HUES64 (cell line): ENCODE measurements at regions not wholly inside any gene's neighbourhood (a gene's known extent, or its start where the extent isn't known, plus 50 kb on each side); places are given as distances from the start of the nearest gene placed in this dataset.
"Not testable (repeated sequence)": the region's sequence is repeated elsewhere in the genome, so short reads cannot be mapped to it uniquely, and the experiment has no call there.

ENCODE experiments used
- H3K27ac ChIP-seq: 2 replicates; pipeline ENCODE4 v1.7.0; 2013; ENCODE audit warnings: low read depth, low read length, inconsistent platforms
- H3K27me3 ChIP-seq: 2 replicates; pipeline ENCODE4 v1.6.1; 2013; ENCODE audit warnings: mild to moderate bottlenecking, low read length; ENCODE audit not compliant: insufficient read depth
- H3K36me3 ChIP-seq: 2 replicates; pipeline ENCODE4 v1.6.1; 2013; ENCODE audit warnings: mild to moderate bottlenecking, low read length; ENCODE audit not compliant: insufficient read depth
- H3K4me1 ChIP-seq: 2 replicates; pipeline ENCODE4 v1.6.1; 2013; ENCODE audit warnings: mild to moderate bottlenecking, low read length, moderate library complexity; ENCODE audit not compliant: insufficient read depth
- H3K4me3 ChIP-seq: 2 replicates; pipeline ENCODE4 v1.5.1; 2013; ENCODE audit warnings: mild to moderate bottlenecking, low read length, moderate library complexity
- H3K9ac ChIP-seq: 2 replicates; pipeline ENCODE4 v1.6.1; 2013; ENCODE audit warnings: mild to moderate bottlenecking, low read depth, low read length
- H3K9me3 ChIP-seq: 2 replicates; pipeline ENCODE4 v1.6.1; 2013; ENCODE audit warnings: low read depth, low read length; ENCODE audit not compliant: insufficient read depth
- WGBS: fragments of 150-250, 120-280 bp; methylation state at CpG from one replicate; pipeline ENCODE4 v1.1.7; 2013; ENCODE audit warnings: missing lambda C conversion rate; 5-methylcytosine and 5-hydroxymethylcytosine counted together

GRCh38 chr9:73260506-73260905, 108.8 kb downstream of the ANXA1 start:
- Histone ChIP-seq H3K27ac (no peak overlapping the region), H3K9ac (no peak overlapping the region), H3K4me1 (no peaks in the 10 kb centered on the region), H3K27me3 (no peaks in the 10 kb centered on the region), H3K36me3 (no peaks in the 10 kb centered on the region), H3K4me3 (no peak overlapping the region), H3K9me3 (no peaks in the 10 kb centered on the region)

- Histone ChIP-seq H3K27ac (no peak overlapping the region), H3K9me3 (no peaks in the 10 kb centered on the region), H3K27me3 (no peaks in the 10 kb centered on the region), H3K36me3 (no peaks in the 10 kb centered on the region), H3K4me1 (peaks cover 8% of the 10 kb centered on the region), H3K9ac (no peak overlapping the region), H3K4me3 (no peak overlapping the region)
- WGBS: 91% methylated on average over 4 of the region's 4 CpGs
Observed at GRCh38 chr9:73264631-73265030, 113.0 kb downstream of the ANXA1 start.

- no peaks in the 10 kb centered on the region for H3K27me3 ChIP-seq
- no peak overlapping the region for H3K27ac ChIP-seq
- WGBS: 93% methylated on average over 4 of the region's 4 CpGs
- H3K4me1 ChIP-seq: peaks cover 13% of the 10 kb centered on the region
- H3K9ac ChIP-seq: no peak overlapping the region
- no peak overlapping the region for H3K4me3 ChIP-seq
- no peaks in the 10 kb centered on the region for H3K9me3 ChIP-seq
- H3K36me3 ChIP-seq: no peaks in the 10 kb centered on the region
Observed at GRCh38 chr9:73265876-73266275, 114.2 kb downstream of the ANXA1 start.

DNA sequence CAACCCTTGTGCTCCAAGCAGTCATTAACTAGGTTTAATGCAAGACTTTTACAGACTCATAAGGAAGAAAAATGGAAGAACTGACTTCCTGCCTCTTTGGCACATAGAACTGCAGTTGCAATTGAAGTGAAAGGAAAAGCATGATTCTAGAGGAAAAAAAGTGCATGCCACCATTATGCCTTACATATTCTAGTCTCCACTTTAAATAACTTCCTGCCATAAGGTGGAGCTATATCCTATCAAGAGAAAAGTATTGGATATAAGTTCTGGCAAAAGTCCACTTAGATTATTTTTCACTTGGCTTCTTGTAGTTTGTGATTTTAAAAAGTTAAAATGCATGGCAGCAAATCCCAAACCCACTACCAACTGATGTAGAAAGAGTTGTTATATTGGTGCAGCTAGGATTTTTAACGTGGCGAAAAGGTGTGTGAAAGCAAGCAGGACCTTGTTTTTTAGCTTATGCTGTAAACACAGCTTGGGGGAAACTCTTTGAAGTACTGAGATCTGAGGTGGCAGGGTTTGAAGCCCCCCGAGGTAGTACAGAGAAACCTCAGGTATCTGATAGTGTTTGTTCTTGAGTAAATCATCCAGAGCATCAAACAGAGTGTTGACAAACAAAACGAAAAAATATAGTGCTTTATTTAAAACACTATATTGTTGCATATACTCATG, 117.9 kb downstream of the ANXA1 start:
- Histone ChIP-seq H3K9ac (0 out of 2 replicates have a peak overlapping the region, but pooled peaks have one; percentile 16), H3K4me3 (no peak overlapping the region), H3K4me1 (peaks cover 19% of the 10 kb centered on the region), H3K9me3 (no peaks in the 10 kb centered on the region), H3K36me3 (no peaks in the 10 kb centered on the region), H3K27me3 (no peaks in the 10 kb centered on the region), H3K27ac (no peak overlapping the region)
- 33% methylated on average over 3 of the region's 4 CpGs for WGBS

DNA sequence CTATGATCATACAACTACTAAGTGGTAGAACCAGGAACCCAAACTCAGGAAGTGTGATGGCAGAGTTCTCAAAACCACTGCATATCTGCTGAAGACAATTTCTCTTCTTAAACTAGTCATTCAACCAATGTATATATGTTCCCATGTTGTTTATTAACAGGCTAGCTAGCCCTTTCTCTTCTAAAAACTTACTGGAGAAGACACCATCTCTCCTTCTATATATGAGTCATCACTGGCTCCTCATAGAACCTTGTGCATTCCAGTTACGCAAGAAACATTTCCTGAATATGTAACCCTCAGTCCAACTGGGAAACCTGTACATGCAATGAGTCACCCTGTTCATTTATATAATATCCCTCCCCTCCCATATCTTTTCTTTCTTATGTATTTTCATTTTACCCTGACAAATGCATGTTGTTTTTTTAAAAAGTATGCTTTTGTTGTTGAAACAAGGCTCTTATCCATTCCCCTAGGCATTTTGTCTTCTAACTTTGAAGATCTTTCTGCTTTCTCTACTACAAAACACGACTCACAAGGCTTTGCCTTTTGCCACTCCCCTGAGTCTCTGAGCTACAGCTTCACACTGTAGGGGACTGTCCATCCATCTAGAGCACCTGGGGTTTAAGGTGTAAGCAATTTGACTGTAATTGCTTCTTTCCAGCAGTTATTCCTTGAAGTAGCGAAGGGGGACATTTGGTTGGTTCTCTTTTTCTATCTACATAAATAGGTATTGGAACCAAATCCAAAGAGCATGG, 119.5 kb downstream of the ANXA1 start:
- H3K4me3 ChIP-seq: no peak overlapping the region
- H3K27ac ChIP-seq: no peak overlapping the region

GRCh38 chr9:73280113-73280512, 128.4 kb downstream of the ANXA1 start:
- H3K27ac ChIP-seq: no peak overlapping the region
- no peaks in the 10 kb centered on the region for H3K27me3 ChIP-seq
- no peak overlapping the region for H3K4me3 ChIP-seq
- no peaks in the 10 kb centered on the region for H3K9me3 ChIP-seq
- H3K9ac ChIP-seq: no peak overlapping the region
- WGBS: 94% methylated on average over 2 of the region's 3 CpGs
- no peaks in the 10 kb centered on the region for H3K36me3 ChIP-seq
- peaks cover 12% of the 10 kb centered on the region; the same call in 1 of the 2 replicates for H3K4me1 ChIP-seq

More for the DNA sequence above, 119.5 kb downstream of the ANXA1 start:
- peaks cover 19% of the 10 kb centered on the region for H3K4me1 ChIP-seq
- WGBS: 78% methylated on average over 3 of the region's 3 CpGs
- no peak overlapping the region for H3K9ac ChIP-seq
- no peaks in the 10 kb centered on the region for H3K36me3 ChIP-seq
- no peaks in the 10 kb centered on the region for H3K27me3 ChIP-seq
- no peaks in the 10 kb centered on the region for H3K9me3 ChIP-seq

GRCh38 chr9:73284377-73284776, 132.7 kb downstream of the ANXA1 start:
- Histone ChIP-seq H3K4me1 (peaks cover 10% of the 10 kb centered on the region; the same call in 1 of the 2 replicates), H3K27ac (no peak overlapping the region), H3K27me3 (no peaks in the 10 kb centered on the region), H3K9me3 (no peaks in the 10 kb centered on the region), H3K9ac (no peak overlapping the region), H3K36me3 (no peaks in the 10 kb centered on the region), H3K4me3 (no peak overlapping the region)
- 97% methylated on average over 9 of the region's 9 CpGs for WGBS

DNA sequence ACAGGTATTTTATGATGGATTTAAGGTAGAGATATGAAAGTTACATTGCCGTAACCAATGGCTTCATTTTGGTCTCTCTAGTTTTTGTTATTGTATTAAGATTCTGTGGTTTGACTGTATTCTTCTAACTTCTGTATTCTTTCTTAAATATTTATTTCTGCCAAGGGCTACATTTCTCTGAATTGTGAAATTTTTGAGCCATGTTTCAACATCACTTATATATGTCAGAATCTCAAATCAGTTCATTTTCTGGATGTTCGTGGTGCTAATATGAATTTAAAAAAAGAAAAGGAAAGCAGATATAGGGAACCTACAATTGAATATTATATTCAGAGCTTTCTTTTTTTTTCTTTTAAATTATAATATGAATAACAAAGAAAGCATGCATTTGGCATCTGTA, 142.7 kb downstream of the ANXA1 start:
- Histone ChIP-seq H3K27ac (no peak overlapping the region), H3K9me3 (peaks cover 14% of the 10 kb centered on the region), H3K36me3 (no peaks in the 10 kb centered on the region), H3K27me3 (no peaks in the 10 kb centered on the region), H3K9ac (no peak overlapping the region), H3K4me1 (no peaks in the 10 kb centered on the region), H3K4me3 (no peak overlapping the region)
- WGBS: no CpG with 5 or more reads among the region's 2 CpGs

GRCh38 chr9:73325983-73326382, 174.3 kb downstream of the ANXA1 start:
- Histone ChIP-seq H3K9ac (no peak overlapping the region), H3K9me3 (no peaks in the 10 kb centered on the region), H3K27me3 (no peaks in the 10 kb centered on the region), H3K4me3 (no peak overlapping the region), H3K4me1 (no peaks in the 10 kb centered on the region), H3K27ac (no peak overlapping the region), H3K36me3 (no peaks in the 10 kb centered on the region)

- Histone ChIP-seq H3K9me3 (no peaks in the 10 kb centered on the region), H3K27me3 (no peaks in the 10 kb centered on the region), H3K4me3 (no peak overlapping the region), H3K4me1 (no peaks in the 10 kb centered on the region), H3K9ac (no peak overlapping the region), H3K36me3 (no peaks in the 10 kb centered on the region), H3K27ac (no peak overlapping the region)
- WGBS: 89% methylated on average over 2 of the region's 2 CpGs
Observed at GRCh38 chr9:73327149-73327548, 175.5 kb downstream of the ANXA1 start.

DNA sequence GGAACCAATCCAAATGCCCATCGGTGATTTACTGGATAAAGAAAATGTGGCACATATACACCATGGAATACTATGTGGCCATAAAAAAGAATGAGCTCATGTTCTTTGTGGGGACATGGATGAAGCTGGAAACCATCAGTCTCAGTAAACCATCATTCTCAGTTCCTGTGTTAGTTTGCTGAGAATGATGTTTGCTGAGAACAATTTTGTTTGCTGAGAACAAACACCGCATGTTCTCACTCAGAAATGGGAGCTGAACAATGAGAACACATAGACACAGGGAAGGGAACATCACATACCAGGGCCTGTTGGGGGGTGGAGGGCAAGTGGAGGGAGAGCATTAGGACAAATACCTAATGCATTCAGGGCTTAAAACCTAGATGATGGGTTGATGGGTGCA, 185.5 kb downstream of the ANXA1 start:
- H3K36me3 ChIP-seq, H3K9me3 ChIP-seq, H3K4me3 ChIP-seq, H3K9ac ChIP-seq, H3K27me3 ChIP-seq, H3K4me1 ChIP-seq, H3K27ac ChIP-seq: not testable (repeated sequence)
- WGBS: 96% methylated on average over 2 of the region's 2 CpGs
